ENCODE measurements at regions not wholly inside any gene's neighbourhood (a gene's known extent, or its start where the extent isn't known, plus 50 kb on each side); places are given as distances from the start of the nearest gene placed in this dataset.
"Not testable (repeated sequence)": the region's sequence is repeated elsewhere in the genome, so short reads cannot be mapped to it uniquely, and the experiment has no call there.

- Mint-ChIP-seq H3K4me3 (peak overlapping the region; percentile 78), H3K9me3 (no peaks in the 10 kb centered on the region)
- DNase-seq (ENCODE audit: low spot score), result no peak
Observed at GRCh38 chr20:1801929-1802306, 93.3 kb upstream of the SIRPA start.

GRCh38 chr20:1801225-1801928 is 93.8 kb upstream of the SIRPA start:
- H3K36me3 Mint-ChIP-seq (ENCODE audit: low read depth), result no peaks in the 10 kb centered on the region
- H3K9me3 Mint-ChIP-seq, result no peaks in the 10 kb centered on the region
- peaks cover 9% of the 10 kb centered on the region for H3K4me1 Mint-ChIP-seq (ENCODE audit: low read depth)
- DNase-seq (ENCODE audit: low spot score), result no peak
- peaks cover 59% of the 10 kb centered on the region for H3K27me3 Mint-ChIP-seq (ENCODE audit: low read depth)
- H3K27ac Mint-ChIP-seq, result no peak overlapping the region
- peak overlapping the region; percentile 78 for H3K4me3 Mint-ChIP-seq

More at GRCh38 chr20:1801929-1802306, 93.3 kb upstream of the SIRPA start:
- no peaks in the 10 kb centered on the region for H3K36me3 Mint-ChIP-seq (ENCODE audit: low read depth)
- H3K4me1 Mint-ChIP-seq (ENCODE audit: low read depth), result peaks cover 9% of the 10 kb centered on the region
- H3K27me3 Mint-ChIP-seq (ENCODE audit: low read depth), result peaks cover 58% of the 10 kb centered on the region
- H3K27ac Mint-ChIP-seq, result no peak overlapping the region

GRCh38 chr20:1800777-1801176 is 94.4 kb upstream of the SIRPA start:
- H3K9me3 Mint-ChIP-seq, result no peaks in the 10 kb centered on the region
- H3K4me1 Mint-ChIP-seq (ENCODE audit: low read depth), result peaks cover 9% of the 10 kb centered on the region
- peaks cover 56% of the 10 kb centered on the region for H3K27me3 Mint-ChIP-seq (ENCODE audit: low read depth)
- H3K4me3 Mint-ChIP-seq, result no peak overlapping the region
- DNase-seq (ENCODE audit: low spot score), result no peak
- no peaks in the 10 kb centered on the region for H3K36me3 Mint-ChIP-seq (ENCODE audit: low read depth)
- no peak overlapping the region for H3K27ac Mint-ChIP-seq

- no peak for DNase-seq (ENCODE audit: low spot score)
- Mint-ChIP-seq H3K27me3 (ENCODE audit: low read depth) (peaks cover 52% of the 10 kb centered on the region), H3K4me3 (no peak overlapping the region), H3K9me3 (no peaks in the 10 kb centered on the region), H3K36me3 (ENCODE audit: low read depth) (no peaks in the 10 kb centered on the region), H3K27ac (no peak overlapping the region), H3K4me1 (ENCODE audit: low read depth) (peaks cover 9% of the 10 kb centered on the region)
Observed at GRCh38 chr20:1800180-1800579, 95.0 kb upstream of the SIRPA start.

- not testable (repeated sequence) for H3K27ac Mint-ChIP-seq; H3K36me3 Mint-ChIP-seq (ENCODE audit: low read depth); H3K4me3 Mint-ChIP-seq; DNase-seq (ENCODE audit: low spot score); H3K9me3 Mint-ChIP-seq; H3K4me1 Mint-ChIP-seq (ENCODE audit: low read depth)
- H3K27me3 Mint-ChIP-seq (ENCODE audit: low read depth), result peaks cover 53% of the 10 kb centered on the region
Observed at GRCh38 chr20:1799746-1800145, 95.5 kb upstream of the SIRPA start.

- H3K27ac Mint-ChIP-seq, result no peak overlapping the region
- H3K9me3 Mint-ChIP-seq, result no peaks in the 10 kb centered on the region
- H3K4me3 Mint-ChIP-seq, result no peak overlapping the region
- H3K36me3 Mint-ChIP-seq (ENCODE audit: low read depth), result no peaks in the 10 kb centered on the region
- peaks cover 9% of the 10 kb centered on the region for H3K4me1 Mint-ChIP-seq (ENCODE audit: low read depth)
- H3K27me3 Mint-ChIP-seq (ENCODE audit: low read depth), result peaks cover 52% of the 10 kb centered on the region
- no peak for DNase-seq (ENCODE audit: low spot score)
Observed at GRCh38 chr20:1798982-1799381, 96.2 kb upstream of the SIRPA start.

- no peaks in the 10 kb centered on the region for H3K9me3 Mint-ChIP-seq
- no peak for DNase-seq (ENCODE audit: low spot score)
- H3K27me3 Mint-ChIP-seq (ENCODE audit: low read depth), result peaks cover 28% of the 10 kb centered on the region
- H3K36me3 Mint-ChIP-seq (ENCODE audit: low read depth), result no peaks in the 10 kb centered on the region
- H3K4me1 Mint-ChIP-seq (ENCODE audit: low read depth), result no peaks in the 10 kb centered on the region
- no peak overlapping the region for H3K4me3 Mint-ChIP-seq
- no peak overlapping the region for H3K27ac Mint-ChIP-seq
Observed at GRCh38 chr20:1793821-1794220, 101.4 kb upstream of the SIRPA start.

- Mint-ChIP-seq H3K4me1 (ENCODE audit: low read depth) (no peaks in the 10 kb centered on the region), H3K27ac (no peak overlapping the region), H3K27me3 (ENCODE audit: low read depth) (peaks cover 30% of the 10 kb centered on the region)
Observed at GRCh38 chr20:1792274-1792673, 102.9 kb upstream of the SIRPA start.

GRCh38 chr20:1790386-1790785 is 104.8 kb upstream of the SIRPA start:
- peaks cover 44% of the 10 kb centered on the region for H3K27me3 Mint-ChIP-seq (ENCODE audit: low read depth)

More at GRCh38 chr20:1792274-1792673, 102.9 kb upstream of the SIRPA start:
- Mint-ChIP-seq H3K9me3 (no peaks in the 10 kb centered on the region), H3K36me3 (ENCODE audit: low read depth) (no peaks in the 10 kb centered on the region), H3K4me3 (no peak overlapping the region)
- DNase-seq (ENCODE audit: low spot score), result no peak

GRCh38 chr20:1788044-1788443 is 107.2 kb upstream of the SIRPA start:
- peaks cover 35% of the 10 kb centered on the region for H3K27me3 Mint-ChIP-seq (ENCODE audit: low read depth)
- H3K36me3 Mint-ChIP-seq (ENCODE audit: low read depth), result no peaks in the 10 kb centered on the region
- no peak overlapping the region for H3K4me3 Mint-ChIP-seq
- no peak for DNase-seq (ENCODE audit: low spot score)
- H3K9me3 Mint-ChIP-seq, result no peaks in the 10 kb centered on the region
- H3K4me1 Mint-ChIP-seq (ENCODE audit: low read depth), result no peaks in the 10 kb centered on the region
- H3K27ac Mint-ChIP-seq, result no peak overlapping the region

More at GRCh38 chr20:1790386-1790785, 104.8 kb upstream of the SIRPA start:
- no peaks in the 10 kb centered on the region for H3K36me3 Mint-ChIP-seq (ENCODE audit: low read depth)
- H3K9me3 Mint-ChIP-seq, result no peaks in the 10 kb centered on the region
- no peak for DNase-seq (ENCODE audit: low spot score)
- no peak overlapping the region for H3K27ac Mint-ChIP-seq
- H3K4me1 Mint-ChIP-seq (ENCODE audit: low read depth), result no peaks in the 10 kb centered on the region
- no peak overlapping the region for H3K4me3 Mint-ChIP-seq

GRCh38 chr20:1786486-1786885 is 108.7 kb upstream of the SIRPA start:
- Mint-ChIP-seq H3K27ac (no peak overlapping the region), H3K4me1 (ENCODE audit: low read depth) (no peaks in the 10 kb centered on the region), H3K27me3 (ENCODE audit: low read depth) (peaks cover 33% of the 10 kb centered on the region), H3K36me3 (ENCODE audit: low read depth) (no peaks in the 10 kb centered on the region), H3K4me3 (no peak overlapping the region), H3K9me3 (no peaks in the 10 kb centered on the region)
- no peak for DNase-seq (ENCODE audit: low spot score)

- H3K27ac Mint-ChIP-seq, result no peak overlapping the region
- H3K4me3 Mint-ChIP-seq, result no peak overlapping the region
- no peak for DNase-seq (ENCODE audit: low spot score)
- H3K36me3 Mint-ChIP-seq (ENCODE audit: low read depth), result no peaks in the 10 kb centered on the region
- H3K4me1 Mint-ChIP-seq (ENCODE audit: low read depth), result no peaks in the 10 kb centered on the region
- no peaks in the 10 kb centered on the region for H3K9me3 Mint-ChIP-seq
- H3K27me3 Mint-ChIP-seq (ENCODE audit: low read depth), result peaks cover 32% of the 10 kb centered on the region
Observed at GRCh38 chr20:1784586-1784985, 110.6 kb upstream of the SIRPA start.

- DNase-seq (ENCODE audit: low spot score), result no peak
- H3K4me3 Mint-ChIP-seq, result no peak overlapping the region
- no peaks in the 10 kb centered on the region for H3K4me1 Mint-ChIP-seq (ENCODE audit: low read depth)
- H3K27me3 Mint-ChIP-seq (ENCODE audit: low read depth), result peaks cover 29% of the 10 kb centered on the region
- no peaks in the 10 kb centered on the region for H3K36me3 Mint-ChIP-seq (ENCODE audit: low read depth)
- no peaks in the 10 kb centered on the region for H3K9me3 Mint-ChIP-seq
- H3K27ac Mint-ChIP-seq, result no peak overlapping the region
Observed at GRCh38 chr20:1783245-1783644, 112.0 kb upstream of the SIRPA start.

GRCh38 chr20:1782181-1782580 is 113.0 kb upstream of the SIRPA start:
- H3K9me3 Mint-ChIP-seq, result no peaks in the 10 kb centered on the region
- no peak overlapping the region for H3K4me3 Mint-ChIP-seq
- H3K27ac Mint-ChIP-seq, result no peak overlapping the region
- no peaks in the 10 kb centered on the region for H3K36me3 Mint-ChIP-seq (ENCODE audit: low read depth)
- H3K4me1 Mint-ChIP-seq (ENCODE audit: low read depth), result peaks cover 2% of the 10 kb centered on the region
- peaks cover 24% of the 10 kb centered on the region for H3K27me3 Mint-ChIP-seq (ENCODE audit: low read depth)
- DNase-seq (ENCODE audit: low spot score), result no peak

GRCh38 chr20:1779567-1779966 is 115.6 kb upstream of the SIRPA start:
- Mint-ChIP-seq H3K4me3 (no peak overlapping the region), H3K4me1 (ENCODE audit: low read depth) (peaks cover 12% of the 10 kb centered on the region), H3K9me3 (no peaks in the 10 kb centered on the region), H3K36me3 (ENCODE audit: low read depth) (no peaks in the 10 kb centered on the region), H3K27ac (no peak overlapping the region), H3K27me3 (ENCODE audit: low read depth) (peaks cover 8% of the 10 kb centered on the region)
- no peak for DNase-seq (ENCODE audit: low spot score)

All from T-helper 2 cell treated with Interferon-gamma antibody and Interleukin-4, amounts not matched to agents 5 μg/mL and 100 μg/mL, for 36 hours (primary cell).